ENCODE measurements at regions not wholly inside any gene's neighbourhood (a gene's known extent, or its start where the extent isn't known, plus 50 kb on each side); places are given as distances from the start of the nearest gene placed in this dataset.

DNA sequence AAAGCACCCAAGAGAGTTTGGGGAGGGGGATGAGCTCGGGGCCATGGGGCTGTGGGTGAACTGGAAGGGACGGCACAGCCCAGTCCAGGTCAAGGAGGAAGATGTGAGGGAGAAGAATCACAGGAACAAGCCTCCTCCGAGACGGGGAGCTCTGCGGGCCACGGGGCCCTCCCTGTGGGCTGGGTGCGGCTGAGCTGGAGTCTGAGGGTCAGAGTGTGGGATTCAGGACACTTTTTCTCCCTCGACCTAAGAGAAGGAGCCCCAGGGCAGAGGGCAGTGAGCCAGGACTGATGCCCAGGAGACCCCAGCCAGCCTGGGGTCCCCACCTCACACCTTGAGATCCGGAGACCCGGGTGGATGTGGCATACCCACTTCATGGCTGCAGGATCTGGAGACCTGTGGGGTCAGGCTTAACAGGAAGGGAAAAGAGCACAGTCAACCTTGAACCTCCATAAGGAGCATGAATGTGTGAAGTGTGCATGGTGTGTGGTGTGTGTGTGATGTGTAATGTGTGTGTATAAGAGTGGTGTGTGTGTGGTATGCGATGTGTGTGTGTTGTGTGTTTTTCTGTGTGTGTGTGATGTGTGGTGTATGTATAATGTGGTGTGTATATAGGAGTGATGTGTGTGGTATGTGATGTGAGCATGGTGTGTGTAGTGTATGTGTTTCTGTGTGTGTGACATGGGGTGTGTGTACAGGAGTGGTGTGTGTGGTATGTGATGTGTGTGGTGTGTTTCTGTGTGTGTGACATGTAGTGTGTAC lies 504.6 kb downstream of the BRD1 start:
- H3K27me3 ChIP-seq (ENCODE audit: control insufficient read depth in 2 of 2, insufficient read depth in 2 of 2, low read length in 2 of 2): peaks cover 0 to 3% of the 10 kb centered on the region in 2 donors
- no peak overlapping the region for H3K27ac ChIP-seq (ENCODE audit: low read depth in 2 of 2, low read length in 2 of 2)
- no peak overlapping the region for H3K9ac ChIP-seq (ENCODE audit: low read depth in 1 of 2, low read length in 2 of 2)
- no peaks in the 10 kb centered on the region for H3K4me1 ChIP-seq (ENCODE audit: control insufficient read depth in 2 of 2, insufficient read depth in 2 of 2, low read length in 2 of 2)
- H3K36me3 ChIP-seq (ENCODE audit: control insufficient read depth in 2 of 2, insufficient read depth in 2 of 2, low read length in 2 of 2): no peaks in the 10 kb centered on the region
- H3K4me3 ChIP-seq (ENCODE audit: low read length in 2 of 2): no peak overlapping the region
- no peaks in the 10 kb centered on the region for H3K9me3 ChIP-seq (ENCODE audit: control insufficient read depth in 2 of 2, low read length in 2 of 2)

DNA sequence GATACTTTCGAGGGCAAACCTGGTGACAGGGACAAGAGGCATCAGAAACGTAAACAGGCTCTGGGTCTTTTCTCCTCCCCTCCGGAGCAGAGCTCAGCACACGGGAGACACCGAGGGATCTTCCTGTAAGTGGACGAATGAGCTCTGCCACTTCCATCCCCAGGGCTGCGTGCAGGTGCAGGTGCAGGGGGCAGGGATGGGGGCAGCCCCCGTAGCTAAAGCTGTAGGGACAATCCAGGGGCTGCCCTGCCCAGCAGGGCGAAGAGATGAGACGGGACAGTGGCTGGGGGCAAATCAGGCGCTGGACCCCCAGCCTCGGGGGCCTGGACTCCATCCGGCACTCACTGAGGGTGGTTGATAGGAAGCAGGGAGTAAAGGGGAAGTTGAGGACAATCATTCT lies 505.4 kb downstream of the BRD1 start:
- H3K9ac ChIP-seq (ENCODE audit: low read depth in 1 of 2, low read length in 2 of 2): no peak overlapping the region
- H3K36me3 ChIP-seq (ENCODE audit: control insufficient read depth in 2 of 2, insufficient read depth in 2 of 2, low read length in 2 of 2): no peaks in the 10 kb centered on the region
- H3K27me3 ChIP-seq (ENCODE audit: control insufficient read depth in 2 of 2, insufficient read depth in 2 of 2, low read length in 2 of 2): peaks cover 0 to 3% of the 10 kb centered on the region in 2 donors
- H3K4me1 ChIP-seq (ENCODE audit: control insufficient read depth in 2 of 2, insufficient read depth in 2 of 2, low read length in 2 of 2): no peaks in the 10 kb centered on the region
- no peaks in the 10 kb centered on the region for H3K9me3 ChIP-seq (ENCODE audit: control insufficient read depth in 2 of 2, low read length in 2 of 2)
- no peak overlapping the region for H3K27ac ChIP-seq (ENCODE audit: low read depth in 2 of 2, low read length in 2 of 2)
- no peak overlapping the region for H3K4me3 ChIP-seq (ENCODE audit: low read length in 2 of 2)

DNA sequence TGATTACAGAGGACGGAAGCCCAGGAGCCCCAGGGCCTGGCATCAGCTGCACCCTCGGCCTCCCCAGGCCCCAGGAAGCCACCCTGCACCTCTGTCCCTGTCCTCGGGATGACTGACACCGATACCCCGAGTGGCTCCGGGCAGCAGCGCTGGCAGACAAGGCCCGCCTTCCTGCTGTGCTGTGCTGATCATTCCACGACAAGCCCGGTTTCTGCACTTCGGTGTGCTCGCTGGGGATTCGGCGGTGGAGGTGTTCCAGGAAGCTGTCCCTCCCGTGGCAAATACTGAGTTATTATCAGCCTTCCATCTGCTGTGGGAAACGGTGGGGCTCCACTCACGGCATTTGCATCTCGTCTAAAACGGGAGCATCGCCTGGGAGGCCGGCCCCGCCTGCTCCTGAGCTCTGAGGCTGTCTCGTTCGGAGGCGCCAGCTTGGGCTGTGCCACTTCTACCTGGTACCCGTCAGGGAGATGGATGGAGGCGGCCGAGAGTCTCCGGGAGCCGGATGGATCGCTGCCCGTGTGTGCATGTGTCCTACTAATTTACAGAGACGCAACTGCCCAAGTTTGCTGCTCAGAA lies 506.1 kb downstream of the BRD1 start:
- Histone ChIP-seq H3K9me3 (ENCODE audit: control insufficient read depth in 2 of 2, low read length in 2 of 2) (no peaks in the 10 kb centered on the region), H3K4me1 (ENCODE audit: control insufficient read depth in 2 of 2, insufficient read depth in 2 of 2, low read length in 2 of 2) (no peaks in the 10 kb centered on the region), H3K27me3 (ENCODE audit: control insufficient read depth in 2 of 2, insufficient read depth in 2 of 2, low read length in 2 of 2) (peaks cover 0 to 3% of the 10 kb centered on the region in 2 donors), H3K4me3 (ENCODE audit: low read length in 2 of 2) (no peak overlapping the region), H3K36me3 (ENCODE audit: control insufficient read depth in 2 of 2, insufficient read depth in 2 of 2, low read length in 2 of 2) (no peaks in the 10 kb centered on the region), H3K9ac (ENCODE audit: low read depth in 1 of 2, low read length in 2 of 2) (no peak overlapping the region), H3K27ac (ENCODE audit: low read depth in 2 of 2, low read length in 2 of 2) (no peak overlapping the region)

DNA sequence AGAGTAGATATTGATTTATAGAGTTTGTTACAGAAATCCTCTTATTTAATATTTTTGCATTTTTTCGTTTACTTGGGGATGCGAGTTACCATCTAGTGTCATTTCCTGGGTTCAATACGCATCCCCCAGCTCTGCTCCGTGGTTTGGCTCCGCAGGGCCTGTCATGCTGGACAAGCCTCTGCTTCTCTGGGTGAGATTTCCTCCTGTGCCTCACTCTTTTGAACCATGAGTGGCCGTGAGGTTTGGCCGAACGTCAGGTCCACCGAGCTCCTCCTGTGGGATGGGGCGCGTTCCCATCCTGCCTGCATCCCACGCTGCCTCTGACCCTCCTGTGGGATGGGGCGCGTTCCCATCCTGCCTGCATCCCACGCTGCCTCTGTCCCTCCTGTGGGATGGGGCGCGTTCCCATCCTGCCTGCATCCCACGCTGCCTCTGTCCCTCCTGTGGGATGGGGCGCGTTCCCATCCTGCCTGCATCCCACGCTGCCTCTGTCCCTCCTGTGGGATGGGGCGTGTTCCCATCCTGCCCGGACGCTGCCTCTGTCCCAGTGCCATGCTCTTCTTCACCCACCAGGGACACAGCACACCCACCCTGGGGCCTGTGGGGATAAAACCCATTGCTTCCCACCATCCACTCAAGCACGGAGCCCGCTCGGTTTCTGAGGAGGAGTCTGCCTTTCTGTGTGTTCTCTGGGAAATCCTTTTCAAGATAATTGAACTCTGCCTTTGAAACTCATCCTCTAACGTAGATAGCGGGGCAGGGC lies 506.8 kb downstream of the BRD1 start:
- no peaks in the 10 kb centered on the region for H3K36me3 ChIP-seq (ENCODE audit: control insufficient read depth in 2 of 2, insufficient read depth in 2 of 2, low read length in 2 of 2)
- no peak overlapping the region for H3K9ac ChIP-seq (ENCODE audit: low read depth in 1 of 2, low read length in 2 of 2)
- H3K4me1 ChIP-seq (ENCODE audit: control insufficient read depth in 2 of 2, insufficient read depth in 2 of 2, low read length in 2 of 2): no peaks in the 10 kb centered on the region
- no peak overlapping the region for H3K4me3 ChIP-seq (ENCODE audit: low read length in 2 of 2)
- H3K27me3 ChIP-seq (ENCODE audit: control insufficient read depth in 2 of 2, insufficient read depth in 2 of 2, low read length in 2 of 2): peaks cover 0 to 3% of the 10 kb centered on the region in 2 donors
- no peak overlapping the region for H3K27ac ChIP-seq (ENCODE audit: low read depth in 2 of 2, low read length in 2 of 2)
- no peaks in the 10 kb centered on the region for H3K9me3 ChIP-seq (ENCODE audit: control insufficient read depth in 2 of 2, low read length in 2 of 2)

DNA sequence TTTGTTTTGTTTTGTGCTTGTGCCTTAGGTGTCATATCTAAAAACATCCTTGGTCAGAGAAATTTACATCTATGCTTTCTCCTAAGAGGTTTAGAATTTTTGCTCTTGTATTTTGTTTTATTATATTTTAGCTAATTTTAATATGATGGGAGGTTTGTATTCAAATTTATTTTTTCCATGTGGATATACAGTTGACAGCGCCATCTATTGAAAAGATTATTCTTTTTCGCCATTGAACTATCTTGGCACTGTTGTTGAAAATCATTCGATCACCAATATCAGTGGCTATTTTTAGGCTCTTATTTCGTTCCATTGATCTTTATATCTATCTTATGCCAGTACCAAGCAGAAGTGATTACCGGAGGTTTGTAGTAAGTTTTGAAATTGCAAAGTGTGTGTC lies 510.3 kb downstream of the BRD1 start:
- Histone ChIP-seq H3K4me1 (ENCODE audit: control insufficient read depth in 2 of 2, insufficient read depth in 2 of 2, low read length in 2 of 2) (no peaks in the 10 kb centered on the region), H3K27me3 (ENCODE audit: control insufficient read depth in 2 of 2, insufficient read depth in 2 of 2, low read length in 2 of 2) (peaks cover 0 to 3% of the 10 kb centered on the region in 2 donors), H3K27ac (ENCODE audit: low read depth in 2 of 2, low read length in 2 of 2) (no peak overlapping the region)

DNA sequence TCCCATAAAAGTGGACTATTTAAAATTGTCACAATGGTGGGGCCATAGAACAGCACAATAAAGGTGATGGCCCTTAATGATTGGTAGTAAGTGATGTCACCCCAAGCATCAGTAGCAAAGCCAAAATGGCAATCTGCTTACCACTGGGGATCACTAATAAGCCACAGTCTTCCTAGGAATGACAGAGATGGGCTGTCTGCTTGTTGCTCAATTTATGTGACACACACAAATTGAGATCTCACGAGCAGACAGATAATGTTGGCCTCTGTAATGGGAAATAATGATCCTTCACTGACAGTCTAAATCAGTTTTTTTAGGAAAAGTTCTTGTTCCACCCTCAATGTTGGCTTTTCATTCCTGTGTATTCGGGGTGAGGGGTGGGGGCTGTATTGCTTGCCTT lies 515.1 kb downstream of the BRD1 start:
- H3K4me3 ChIP-seq (ENCODE audit: low read length in 2 of 2): no peak overlapping the region
- no peak overlapping the region for H3K9ac ChIP-seq (ENCODE audit: low read depth in 1 of 2, low read length in 2 of 2)
- H3K4me1 ChIP-seq (ENCODE audit: control insufficient read depth in 2 of 2, insufficient read depth in 2 of 2, low read length in 2 of 2): no peaks in the 10 kb centered on the region
- no peaks in the 10 kb centered on the region for H3K27me3 ChIP-seq (ENCODE audit: control insufficient read depth in 2 of 2, insufficient read depth in 2 of 2, low read length in 2 of 2)
- H3K36me3 ChIP-seq (ENCODE audit: control insufficient read depth in 2 of 2, insufficient read depth in 2 of 2, low read length in 2 of 2): no peaks in the 10 kb centered on the region
- H3K9me3 ChIP-seq (ENCODE audit: control insufficient read depth in 2 of 2, low read length in 2 of 2): no peaks in the 10 kb centered on the region
- H3K27ac ChIP-seq (ENCODE audit: low read depth in 2 of 2, low read length in 2 of 2): no peak overlapping the region

More for the DNA sequence above, 510.3 kb downstream of the BRD1 start:
- Histone ChIP-seq H3K4me3 (ENCODE audit: low read length in 2 of 2) (no peak overlapping the region), H3K36me3 (ENCODE audit: control insufficient read depth in 2 of 2, insufficient read depth in 2 of 2, low read length in 2 of 2) (no peaks in the 10 kb centered on the region), H3K9ac (ENCODE audit: low read depth in 1 of 2, low read length in 2 of 2) (no peak overlapping the region), H3K9me3 (ENCODE audit: control insufficient read depth in 2 of 2, low read length in 2 of 2) (no peaks in the 10 kb centered on the region)

DNA sequence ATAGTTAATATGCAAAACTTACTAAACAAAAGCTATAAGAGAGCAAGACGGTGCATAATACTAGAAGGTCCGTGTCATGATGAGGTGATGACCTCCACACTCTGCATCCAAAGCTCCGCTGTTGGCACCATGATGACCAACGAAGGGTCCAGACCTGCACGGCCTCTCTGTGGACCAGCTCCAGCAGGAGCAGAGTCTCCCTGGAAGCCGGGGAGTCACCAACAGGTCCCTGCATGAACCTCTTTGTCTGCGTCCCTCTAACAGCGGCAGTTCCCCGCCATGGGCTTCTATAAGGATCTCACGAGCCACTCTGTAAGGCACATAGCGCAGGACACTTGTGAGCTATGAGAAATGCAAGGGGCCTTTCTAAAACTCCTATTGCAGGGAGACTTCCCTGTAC lies 517.3 kb downstream of the BRD1 start:
- no peaks in the 10 kb centered on the region for H3K36me3 ChIP-seq (ENCODE audit: control insufficient read depth in 2 of 2, insufficient read depth in 2 of 2, low read length in 2 of 2)
- H3K9ac ChIP-seq (ENCODE audit: low read depth in 1 of 2, low read length in 2 of 2): no peak overlapping the region
- H3K27ac ChIP-seq (ENCODE audit: low read depth in 2 of 2, low read length in 2 of 2): no peak overlapping the region
- H3K27me3 ChIP-seq (ENCODE audit: control insufficient read depth in 2 of 2, insufficient read depth in 2 of 2, low read length in 2 of 2): no peaks in the 10 kb centered on the region
- no peaks in the 10 kb centered on the region for H3K9me3 ChIP-seq (ENCODE audit: control insufficient read depth in 2 of 2, low read length in 2 of 2)
- H3K4me1 ChIP-seq (ENCODE audit: control insufficient read depth in 2 of 2, insufficient read depth in 2 of 2, low read length in 2 of 2): no peaks in the 10 kb centered on the region
- H3K4me3 ChIP-seq (ENCODE audit: low read length in 2 of 2): no peak overlapping the region

DNA sequence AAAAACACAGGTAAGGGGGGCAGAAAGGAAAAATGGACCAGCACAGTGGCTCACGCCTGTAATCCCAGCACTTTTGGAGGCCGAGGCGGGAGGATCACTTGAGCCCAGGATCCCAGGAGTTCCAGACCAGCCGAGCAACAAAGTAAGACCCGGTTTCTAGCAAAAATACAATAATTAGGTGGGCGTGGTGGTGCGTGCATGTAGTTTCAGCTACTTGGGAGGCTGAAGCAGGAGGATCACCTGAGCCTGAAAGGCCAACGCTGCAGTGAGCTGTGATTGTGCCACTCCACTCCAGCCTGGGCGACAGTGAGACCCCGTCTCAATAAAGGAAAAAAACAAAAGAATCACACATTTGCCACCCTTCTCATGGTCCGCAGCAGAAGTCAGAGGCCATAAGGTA lies 519.4 kb downstream of the BRD1 start:
- Histone ChIP-seq H3K4me1 (ENCODE audit: control insufficient read depth in 2 of 2, insufficient read depth in 2 of 2, low read length in 2 of 2) (no peaks in the 10 kb centered on the region), H3K9ac (ENCODE audit: low read depth in 1 of 2, low read length in 2 of 2) (no peak overlapping the region), H3K9me3 (ENCODE audit: control insufficient read depth in 2 of 2, low read length in 2 of 2) (no peaks in the 10 kb centered on the region), H3K27ac (ENCODE audit: low read depth in 2 of 2, low read length in 2 of 2) (no peak overlapping the region), H3K36me3 (ENCODE audit: control insufficient read depth in 2 of 2, insufficient read depth in 2 of 2, low read length in 2 of 2) (no peaks in the 10 kb centered on the region), H3K27me3 (ENCODE audit: control insufficient read depth in 2 of 2, insufficient read depth in 2 of 2, low read length in 2 of 2) (peaks cover 0 to 4% of the 10 kb centered on the region in 2 donors), H3K4me3 (ENCODE audit: low read length in 2 of 2) (no peak overlapping the region)

DNA sequence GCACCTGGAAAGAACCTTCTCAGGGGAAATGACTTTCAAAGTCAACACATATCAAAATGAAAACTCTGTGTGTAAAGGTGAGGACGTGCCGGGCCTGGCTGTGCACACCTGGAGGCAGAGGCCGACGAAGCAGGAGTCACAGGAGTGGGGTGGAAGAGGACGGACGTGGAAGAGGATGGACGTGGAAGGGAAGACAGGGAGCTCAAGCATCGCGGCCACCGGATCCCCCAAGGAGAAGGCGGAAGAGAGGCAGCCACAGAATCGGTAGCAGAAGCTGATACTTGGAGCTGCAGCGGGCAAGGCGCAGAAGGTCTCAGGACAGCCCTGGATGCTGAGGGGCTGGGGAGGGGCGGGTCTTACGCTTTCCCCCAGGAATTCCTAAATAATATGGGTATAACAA lies 519.8 kb downstream of the BRD1 start:
- Histone ChIP-seq H3K4me1 (ENCODE audit: control insufficient read depth in 2 of 2, insufficient read depth in 2 of 2, low read length in 2 of 2) (no peaks in the 10 kb centered on the region), H3K27ac (ENCODE audit: low read depth in 2 of 2, low read length in 2 of 2) (no peak overlapping the region), H3K4me3 (ENCODE audit: low read length in 2 of 2) (no peak overlapping the region), H3K9me3 (ENCODE audit: control insufficient read depth in 2 of 2, low read length in 2 of 2) (no peaks in the 10 kb centered on the region), H3K9ac (ENCODE audit: low read depth in 1 of 2, low read length in 2 of 2) (no peak overlapping the region), H3K36me3 (ENCODE audit: control insufficient read depth in 2 of 2, insufficient read depth in 2 of 2, low read length in 2 of 2) (no peaks in the 10 kb centered on the region), H3K27me3 (ENCODE audit: control insufficient read depth in 2 of 2, insufficient read depth in 2 of 2, low read length in 2 of 2) (peaks cover 0 to 4% of the 10 kb centered on the region in 2 donors)

DNA sequence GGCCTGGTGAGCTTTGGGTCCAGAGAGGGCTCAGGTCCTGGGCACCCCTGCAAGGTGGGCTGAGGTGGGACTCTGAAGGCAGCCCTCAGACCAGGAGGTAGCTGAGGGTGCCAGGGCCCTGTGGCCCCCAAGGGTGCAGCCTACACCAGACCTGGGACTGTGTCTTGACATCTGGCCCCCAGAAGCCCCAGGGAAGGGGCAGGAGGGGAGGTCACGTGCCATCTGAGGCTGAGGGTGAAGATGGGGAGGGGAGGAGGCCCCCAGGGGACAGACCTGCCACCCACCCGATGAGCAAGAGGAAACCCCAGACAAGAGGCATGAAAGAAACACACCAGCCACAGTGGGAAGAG lies 520.2 kb downstream of the BRD1 start:
- no peak overlapping the region for H3K4me3 ChIP-seq (ENCODE audit: low read length in 2 of 2)
- no peaks in the 10 kb centered on the region for H3K4me1 ChIP-seq (ENCODE audit: control insufficient read depth in 2 of 2, insufficient read depth in 2 of 2, low read length in 2 of 2)
- H3K9ac ChIP-seq (ENCODE audit: low read depth in 1 of 2, low read length in 2 of 2): no peak overlapping the region
- H3K27me3 ChIP-seq (ENCODE audit: control insufficient read depth in 2 of 2, insufficient read depth in 2 of 2, low read length in 2 of 2): peaks cover 0 to 4% of the 10 kb centered on the region in 2 donors
- H3K27ac ChIP-seq (ENCODE audit: low read depth in 2 of 2, low read length in 2 of 2): no peak overlapping the region
- H3K36me3 ChIP-seq (ENCODE audit: control insufficient read depth in 2 of 2, insufficient read depth in 2 of 2, low read length in 2 of 2): no peaks in the 10 kb centered on the region
- H3K9me3 ChIP-seq (ENCODE audit: control insufficient read depth in 2 of 2, low read length in 2 of 2): no peaks in the 10 kb centered on the region
